HG03342 (cell line): ENCODE measurements at regions not wholly inside any gene's neighbourhood (a gene's known extent, or its start where the extent isn't known, plus 50 kb on each side); places are given as distances from the start of the nearest gene placed in this dataset.
A peak's percentile ranks its signal among the peaks of the same experiment; 100 is the strongest.

Source experiments
- ATAC-seq: cut with Tn5 transposase; IDR thresholded peaks from one replicate; pipeline ENCODE4 v1.9.1; 2021; ENCODE audit warnings: mild to moderate bottlenecking, moderate library complexity; ENCODE audit not compliant: unreplicated experiment

- ATAC-seq = no peak
Observed at GRCh38 chr2:8046849-8047248, 635.0 kb upstream of the ID2 start.

GRCh38 chr2:8049176-8049575 lies 632.7 kb upstream of the ID2 start:
- no peak for ATAC-seq

GRCh38 chr2:8049851-8050571 lies 631.8 kb upstream of the ID2 start:
- peak; percentile 96 for ATAC-seq

GRCh38 chr2:8053216-8053615 lies 628.6 kb upstream of the ID2 start:
- no peak for ATAC-seq

GRCh38 chr2:8054070-8054469 lies 627.8 kb upstream of the ID2 start:
- ATAC-seq = no peak

GRCh38 chr2:8058652-8059051 lies 623.2 kb upstream of the ID2 start:
- peak; percentile 58 for ATAC-seq

GRCh38 chr2:8059255-8059654 lies 622.6 kb upstream of the ID2 start:
- no peak for ATAC-seq

- no peak for ATAC-seq
Observed at GRCh38 chr2:8059794-8060193, 622.1 kb upstream of the ID2 start.

GRCh38 chr2:8061219-8061618 lies 620.6 kb upstream of the ID2 start:
- ATAC-seq = no peak

- ATAC-seq = no peak
Observed at GRCh38 chr2:8064603-8065002, 617.3 kb upstream of the ID2 start.

GRCh38 chr2:8065191-8065590 lies 616.7 kb upstream of the ID2 start:
- ATAC-seq = no peak

GRCh38 chr2:8067784-8068336 lies 614.0 kb upstream of the ID2 start:
- no peak for ATAC-seq

GRCh38 chr2:8072907-8073306 lies 608.9 kb upstream of the ID2 start:
- ATAC-seq = no peak

- no peak for ATAC-seq
Observed at GRCh38 chr2:8073916-8074315, 607.9 kb upstream of the ID2 start.

GRCh38 chr2:8076448-8077342 lies 605.2 kb upstream of the ID2 start:
- ATAC-seq = no peak

- no peak for ATAC-seq
Observed at GRCh38 chr2:8078705-8079104, 603.2 kb upstream of the ID2 start.

GRCh38 chr2:8080063-8080462 lies 601.8 kb upstream of the ID2 start:
- ATAC-seq = no peak

- ATAC-seq = no peak
Observed at GRCh38 chr2:8081130-8081529, 600.7 kb upstream of the ID2 start.

GRCh38 chr2:8082840-8083239 lies 599.0 kb upstream of the ID2 start:
- no peak for ATAC-seq

GRCh38 chr2:8086357-8086756 lies 595.5 kb upstream of the ID2 start:
- ATAC-seq = no peak

- no peak for ATAC-seq
Observed at GRCh38 chr2:8086796-8087479, 594.9 kb upstream of the ID2 start.
